ENCODE measurements at regions not wholly inside any gene's neighbourhood (a gene's known extent, or its start where the extent isn't known, plus 50 kb on each side); places are given as distances from the start of the nearest gene placed in this dataset.

GRCh38 chr7:41892356-41893100 is 189.6 kb upstream of the INHBA start:
- Mint-ChIP-seq H3K27me3 (ENCODE audit: low read depth) (no peaks in the 10 kb centered on the region), H3K9me3 (ENCODE audit: low read depth) (no peaks in the 10 kb centered on the region), H3K4me3 (ENCODE audit: unreplicated experiment) (no peak overlapping the region), H3K4me1 (ENCODE audit: low read depth) (peaks cover 46% of the 10 kb centered on the region), H3K27ac (ENCODE audit: unreplicated experiment) (no peak overlapping the region), H3K36me3 (ENCODE audit: low read depth) (no peaks in the 10 kb centered on the region)
- DNase-seq (ENCODE audit: low spot score), result no peak
- TF ChIP-seq CTCF (IDR thresholded peaks at IDR 0.05), result peak; percentile 34

- Mint-ChIP-seq H3K9me3 (ENCODE audit: low read depth) (no peaks in the 10 kb centered on the region), H3K27ac (ENCODE audit: unreplicated experiment) (no peak overlapping the region), H3K4me3 (ENCODE audit: unreplicated experiment) (no peak overlapping the region), H3K4me1 (ENCODE audit: low read depth) (peaks cover 52% of the 10 kb centered on the region), H3K36me3 (ENCODE audit: low read depth) (no peaks in the 10 kb centered on the region), H3K27me3 (ENCODE audit: low read depth) (no peaks in the 10 kb centered on the region)
- DNase-seq (ENCODE audit: low spot score), result no peak
- no peak for TF ChIP-seq CTCF (IDR thresholded peaks at IDR 0.05)
Measured at GRCh38 chr7:41891950-41892349, 189.1 kb upstream of the INHBA start.

GRCh38 chr7:41890631-41891274 is 187.9 kb upstream of the INHBA start:
- Mint-ChIP-seq H3K27me3 (ENCODE audit: low read depth) (no peaks in the 10 kb centered on the region), H3K36me3 (ENCODE audit: low read depth) (no peaks in the 10 kb centered on the region), H3K27ac (ENCODE audit: unreplicated experiment) (peak overlapping the region; percentile 10), H3K4me1 (ENCODE audit: low read depth) (peaks cover 64% of the 10 kb centered on the region), H3K9me3 (ENCODE audit: low read depth) (no peaks in the 10 kb centered on the region), H3K4me3 (ENCODE audit: unreplicated experiment) (no peak overlapping the region)
- TF ChIP-seq CTCF (IDR thresholded peaks at IDR 0.05), result no peak
- DNase-seq (ENCODE audit: low spot score), result no peak

GRCh38 chr7:41889472-41889871 is 186.6 kb upstream of the INHBA start:
- Mint-ChIP-seq H3K27me3 (ENCODE audit: low read depth) (no peaks in the 10 kb centered on the region), H3K27ac (ENCODE audit: unreplicated experiment) (no peak overlapping the region), H3K36me3 (ENCODE audit: low read depth) (no peaks in the 10 kb centered on the region), H3K4me1 (ENCODE audit: low read depth) (peaks cover 76% of the 10 kb centered on the region), H3K9me3 (ENCODE audit: low read depth) (no peaks in the 10 kb centered on the region), H3K4me3 (ENCODE audit: unreplicated experiment) (no peak overlapping the region)
- no peak for TF ChIP-seq CTCF (IDR thresholded peaks at IDR 0.05)
- no peak for DNase-seq (ENCODE audit: low spot score)

GRCh38 chr7:41889040-41889439 is 186.2 kb upstream of the INHBA start:
- H3K4me1 Mint-ChIP-seq (ENCODE audit: low read depth), result peaks cover 78% of the 10 kb centered on the region
- no peak overlapping the region for H3K27ac Mint-ChIP-seq (ENCODE audit: unreplicated experiment)
- no peaks in the 10 kb centered on the region for H3K9me3 Mint-ChIP-seq (ENCODE audit: low read depth)
- TF ChIP-seq CTCF (IDR thresholded peaks at IDR 0.05), result no peak
- DNase-seq (ENCODE audit: low spot score), result no peak
- H3K4me3 Mint-ChIP-seq (ENCODE audit: unreplicated experiment), result no peak overlapping the region
- no peaks in the 10 kb centered on the region for H3K36me3 Mint-ChIP-seq (ENCODE audit: low read depth)
- H3K27me3 Mint-ChIP-seq (ENCODE audit: low read depth), result no peaks in the 10 kb centered on the region

All from chondrocyte (in vitro differentiated cells).